K562 (cell line): ENCODE measurements at regions not wholly inside any gene's neighbourhood (a gene's known extent, or its start where the extent isn't known, plus 50 kb on each side); places are given as distances from the start of the nearest gene placed in this dataset.

Experiments
- ATAC-seq: fragments of 200-7000 bp; cut with Tn5 transposase; 3 replicates; pipeline ENCODE4 v1.9.1; 2020; ENCODE audit warnings: moderate library complexity
- BruUV-seq: library from RNA; stranded (reverse); fragments of 400-500 nt; replicated peaks from 2 replicates; lab custom pipeline; 2021; lab: Mats Ljungman, UMichigan
- CTCF ChIA-PET: fragments of 300-600 bp; formaldehyde crosslinking; extraction: SDS; loops from one replicate; lab custom pipeline; 2021; ENCODE audit warnings: low intra/inter-chr PET ratio; lab: Yijun Ruan, JAX
- POLR2A ChIA-PET: fragments of 300-600, 350-650 bp; sonication (Branson Sonifier 250); formaldehyde crosslinking; extraction: SDS; loops from one replicate; lab custom pipeline; 2021; ENCODE audit warnings: antibody characterized with exemption, inconsistent platforms; lab: Yijun Ruan, JAX
- DNase-seq, 4 experiments: peaks; one replicate each; pipeline versions ENCODE4 v3.0.0 to v3.0.0-alpha.2; 2011 to 2018; ENCODE audit warnings: low spot score in 3 of 4, mixed read lengths in 3 of 4; ENCODE audit errors: extremely low read depth in 1 of 4
- FAIRE-seq: peaks from 2 replicates; lab custom pipeline; 2011; peaks lifted over from hg19 to GRCh38; lab: Jason Lieb, UNC
- H2AFZ ChIP-seq: 2 replicates; pipeline ENCODE4 v1.6.0; 2011; ENCODE audit warnings: low read depth, low read length, control low read depth, inconsistent platforms
- H3K27ac ChIP-seq: fragments of 200-600 bp; 3 replicates; pipeline ENCODE4 v1.8.0; 2011; ENCODE audit warnings: low read depth, mild to moderate bottlenecking, control low read depth, inconsistent platforms, low read length, moderate library complexity, mixed read lengths; ENCODE audit errors: extremely low read depth
- H3K27me3 ChIP-seq, 2 experiments: fragments of 300-600 bp in 1 of 2; 2 replicates in 1 of 2; 3 replicates in 1 of 2; pipeline versions ENCODE4 v1.6.0 to v1.8.0; 2011; ENCODE audit warnings: inconsistent platforms in 2 of 2, low read length in 2 of 2, mild to moderate bottlenecking in 1 of 2, mixed read lengths in 1 of 2, moderate library complexity in 1 of 2; ENCODE audit not compliant: control insufficient read depth in 2 of 2, insufficient read depth in 2 of 2
- H3K36me3 ChIP-seq: fragments of 300-600 bp; 3 replicates; pipeline ENCODE4 v1.8.0; 2011; ENCODE audit warnings: mild to moderate bottlenecking, low read length, inconsistent platforms; ENCODE audit not compliant: control insufficient read depth, insufficient read depth
- H3K4me1 ChIP-seq, 2 experiments: fragments of 200-600 bp in 1 of 2; replicated peaks in 1 of 2; 2 replicates in 1 of 2; 3 replicates in 1 of 2; pipeline versions ENCODE4 v1.5.1 to v1.8.0; 2011; ENCODE audit warnings: inconsistent platforms in 2 of 2, low read length in 2 of 2, mild to moderate bottlenecking in 1 of 2, mixed read lengths in 1 of 2, moderate library complexity in 1 of 2; ENCODE audit not compliant: control insufficient read depth in 2 of 2, insufficient read depth in 2 of 2
- H3K4me2 ChIP-seq: 2 replicates; pipeline ENCODE4 v1.6.1; 2011; ENCODE audit warnings: low read length, control low read depth, inconsistent platforms, mixed read lengths; ENCODE audit not compliant: insufficient read depth
- H3K4me3 ChIP-seq: fragments of 200-600 bp; sonication (generic), shearing (Covaris generic); 2 replicates; pipeline ENCODE4 v1.5.1; 2016; ENCODE audit warnings: control low read depth, inconsistent platforms
- H3K79me2 ChIP-seq: fragments of 200-600 bp; 3 replicates; pipeline ENCODE4 v1.8.0; 2011; ENCODE audit warnings: low read length, inconsistent platforms; ENCODE audit not compliant: control insufficient read depth, insufficient read depth
- H3K9ac ChIP-seq, 2 experiments: 2 replicates each; pipeline versions ENCODE4 v1.6.0 to v1.6.1; 2011; ENCODE audit warnings: low read depth in 2 of 2, low read length in 2 of 2, control low read depth in 1 of 2, inconsistent platforms in 1 of 2, mild to moderate bottlenecking in 1 of 2, mixed read lengths in 1 of 2; ENCODE audit not compliant: insufficient read depth in 1 of 2
- H3K9me1 ChIP-seq: one replicate; pipeline ENCODE4 v1.6.0; 2011; ENCODE audit warnings: inconsistent platforms, mild to moderate bottlenecking, low read length, moderate library complexity; ENCODE audit not compliant: control insufficient read depth, insufficient read depth
- H3K9me3 ChIP-seq: replicated peaks from 2 replicates; pipeline ENCODE4 v1.5.1; 2011; ENCODE audit warnings: low read depth, low read length, inconsistent platforms; ENCODE audit not compliant: control insufficient read depth, insufficient read depth
- H4K20me1 ChIP-seq: replicated peaks from 2 replicates; pipeline ENCODE4 v1.6.1; 2011; ENCODE audit warnings: low read length, inconsistent platforms, mixed read lengths; ENCODE audit not compliant: control insufficient read depth, insufficient read depth
- CHD1 ChIP-seq: fragments of 200-600 bp; sonication (generic); IDR thresholded peaks from one replicate; pipeline ENCODE4 v1.6.1; 2012; ENCODE audit warnings: mild to moderate bottlenecking, moderate library complexity, low read length, inconsistent platforms
- DPF2 ChIP-seq: fragments of 450-650 bp; IDR thresholded peaks from 2 replicates; pipeline ENCODE4 v1.6.1; 2016
- HMGN3 ChIP-seq: IDR thresholded peaks from 2 replicates; pipeline ENCODE4 v1.6.1; 2011; ENCODE audit warnings: borderline replicate concordance, low read depth, mild to moderate bottlenecking, mixed read lengths, low read length; ENCODE audit not compliant: insufficient read length; ENCODE audit errors: extremely low read depth
- JUND ChIP-seq, 2 experiments: IDR thresholded peaks; 2 replicates in 1 of 2; 3 replicates in 1 of 2; pipeline ENCODE4 v1.6.1; 2011; ENCODE audit warnings: borderline replicate concordance in 2 of 2, low read depth in 2 of 2, low read length in 2 of 2, improper control_type of control experiment in 1 of 2, missing biosample characterization in 1 of 2, missing genetic modification characterization in 1 of 2, missing genetic modification reagents in 1 of 2
- MAFK ChIP-seq: IDR thresholded peaks from 2 replicates; pipeline ENCODE4 v1.6.1; 2011; ENCODE audit warnings: low read length, improper control_type of control experiment
- MAZ ChIP-seq, 2 experiments: fragments of 450-650 bp in 1 of 2; sonication (generic) in 1 of 2; formaldehyde crosslinking; IDR thresholded peaks in 1 of 2; conservative IDR thresholded peaks in 1 of 2; 2 replicates each; pipeline versions ENCODE4 v1.4.0 to v1.5.0; 2020; ENCODE audit warnings: mild to moderate bottlenecking in 1 of 2, missing genetic modification reagents in 1 of 2
- MTA2 ChIP-seq: fragments of 450-650 bp; IDR thresholded peaks from 2 replicates; pipeline ENCODE4 v1.6.1; 2016; ENCODE audit warnings: low read depth
- NFIX ChIP-seq: fragments of 250-450 bp; sonication (Bioruptor Pico); IDR thresholded peaks from 2 replicates; pipeline ENCODE4 v1.4.0; 2020; ENCODE audit warnings: low read depth, mild to moderate bottlenecking, moderate library complexity
- SMAD3 ChIP-seq: fragments of 450-650 bp; formaldehyde crosslinking; conservative IDR thresholded peaks from 2 replicates; pipeline ENCODE4 v1.4.0; 2020; ENCODE audit warnings: mild to moderate bottlenecking
- ZNF316 ChIP-seq: fragments of 450-650 bp; IDR thresholded peaks from 2 replicates; pipeline ENCODE4 v1.6.1; 2016
- ZSCAN32 ChIP-seq: fragments of 450-650 bp; formaldehyde crosslinking; IDR thresholded peaks from 2 replicates; pipeline ENCODE4 v1.4.0; 2020; ENCODE audit warnings: mild to moderate bottlenecking, moderate library complexity
- WGBS: fragments of 100-300 bp; shearing (Covaris generic); methylation state at CpG from one replicate; pipeline ENCODE4 v1.1.6; 2016; ENCODE audit warnings: low coverage, mixed read lengths; ENCODE audit not compliant: insufficient coverage; ENCODE audit errors: missing lambda C conversion rate; 5-methylcytosine and 5-hydroxymethylcytosine counted together
- in situ Hi-C: fragments of 300-500 bp; cut with MboI; formaldehyde crosslinking; loops from 4 replicates; pipeline ENCODE4 v1.15.0; 2018; ENCODE audit warnings: inconsistent platforms, mixed read lengths
- intact Hi-C: fragments of 100-400 bp; cut with micrococcal nuclease; formaldehyde crosslinking; loops from 2 replicates; pipeline ENCODE4 v1.14.2; 2022
- TF ChIP-seq, protein P1 (sequence below): sonication (generic); formaldehyde crosslinking; IDR thresholded peaks from 2 replicates; pipeline ENCODE4 v1.8.0; 2022; ENCODE audit warnings: missing genetic modification reagents, mild to moderate bottlenecking, borderline replicate concordance
- TF ChIP-seq, protein P2 (sequence below): fragments of 450-650 bp; IDR thresholded peaks from 2 replicates; pipeline ENCODE4 v1.6.1; 2016

DNA sequence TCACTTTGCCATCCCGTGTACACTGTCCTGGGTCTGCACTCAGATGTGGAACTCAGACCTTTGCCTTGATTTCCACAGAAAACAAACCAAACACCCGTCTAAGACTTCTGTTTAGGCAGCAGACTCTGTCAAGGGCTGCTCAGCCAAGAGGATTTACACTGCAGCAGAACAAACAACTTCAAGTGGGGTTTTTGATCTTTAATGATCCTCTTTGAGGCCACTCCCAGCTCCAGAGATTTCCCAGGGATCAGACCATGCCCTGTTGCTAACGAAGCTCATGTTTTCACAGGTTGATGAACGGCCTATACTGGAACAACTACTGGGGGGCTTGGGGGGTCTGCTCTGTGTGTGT lies 52.5 kb upstream of the LGALSL start:
- no peaks in the 10 kb centered on the region for H3K36me3 ChIP-seq
- peaks cover 0 to 28% of the 10 kb centered on the region in 2 experiments; a peak in 2 of 5 replicates for H3K27me3 ChIP-seq
- FAIRE-seq = no peak
- no peak for ATAC-seq
- no peak for DNase-seq
- no peaks in the 10 kb centered on the region for H3K9me3 ChIP-seq
- no TSS peak for BruUV-seq
- H3K27ac ChIP-seq = no peak overlapping the region
- no peaks in the 10 kb centered on the region for H4K20me1 ChIP-seq
- ChIA-PET CTCF (no interaction called here), POLR2A (interaction anchor here (1.4 to 1.8 kb wide), 2 partner anchors 10 to 14 kb away, joined by 4 read pairs; no protein-coding TSS in a partner anchor)
- H3K9ac ChIP-seq = no peak overlapping the region
- 2% methylated on average over 4 of the region's 4 CpGs for WGBS
- peaks cover 0 to 22% of the 10 kb centered on the region in 2 experiments; a peak in 4 of 5 replicates for H3K4me1 ChIP-seq
- H3K4me3 ChIP-seq = no peak overlapping the region
- intact Hi-C loops = no loop called here
- H2AFZ ChIP-seq = no peak overlapping the region
- H3K9me1 ChIP-seq = no peaks in the 10 kb centered on the region
- in situ Hi-C loops = no loop called here
- H3K4me2 ChIP-seq = no peak overlapping the region
- TF ChIP-seq, protein P1, sequence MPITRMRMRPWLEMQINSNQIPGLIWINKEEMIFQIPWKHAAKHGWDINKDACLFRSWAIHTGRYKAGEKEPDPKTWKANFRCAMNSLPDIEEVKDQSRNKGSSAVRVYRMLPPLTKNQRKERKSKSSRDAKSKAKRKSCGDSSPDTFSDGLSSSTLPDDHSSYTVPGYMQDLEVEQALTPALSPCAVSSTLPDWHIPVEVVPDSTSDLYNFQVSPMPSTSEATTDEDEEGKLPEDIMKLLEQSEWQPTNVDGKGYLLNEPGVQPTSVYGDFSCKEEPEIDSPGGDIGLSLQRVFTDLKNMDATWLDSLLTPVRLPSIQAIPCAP (CRISPR knock-in tag) = no peak
- TF ChIP-seq, protein P2, sequence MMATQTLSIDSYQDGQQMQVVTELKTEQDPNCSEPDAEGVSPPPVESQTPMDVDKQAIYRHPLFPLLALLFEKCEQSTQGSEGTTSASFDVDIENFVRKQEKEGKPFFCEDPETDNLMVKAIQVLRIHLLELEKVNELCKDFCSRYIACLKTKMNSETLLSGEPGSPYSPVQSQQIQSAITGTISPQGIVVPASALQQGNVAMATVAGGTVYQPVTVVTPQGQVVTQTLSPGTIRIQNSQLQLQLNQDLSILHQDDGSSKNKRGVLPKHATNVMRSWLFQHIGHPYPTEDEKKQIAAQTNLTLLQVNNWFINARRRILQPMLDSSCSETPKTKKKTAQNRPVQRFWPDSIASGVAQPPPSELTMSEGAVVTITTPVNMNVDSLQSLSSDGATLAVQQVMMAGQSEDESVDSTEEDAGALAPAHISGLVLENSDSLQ = no peak
- TF ChIP-seq MAZ (CRISPR knock-in tag; conservative IDR thresholded peaks at IDR 0.05 in 1 of 2, IDR thresholded peaks at IDR 0.05 in 1 of 2) = no peak
- TF ChIP-seq ZSCAN32 = no peak
- TF ChIP-seq ZNF316 = no peak
- no peak for TF ChIP-seq HMGN3
- no peak for TF ChIP-seq MAFK
- no peak for TF ChIP-seq NFIX (CRISPR knock-in tag)
- no peak for TF ChIP-seq SMAD3 (CRISPR knock-in tag)
- TF ChIP-seq JUND (IDR thresholded peaks at IDR 0.05; ENCODE audit: borderline replicate concordance, low read depth, low read length) = no peak
- TF ChIP-seq JUND (tag; IDR thresholded peaks at IDR 0.05; ENCODE audit: borderline replicate concordance, low read depth, low read length) = no peak
- TF ChIP-seq CHD1 = no peak
- TF ChIP-seq MTA2 = no peak
- no peak for TF ChIP-seq DPF2
- H3K79me2 ChIP-seq = no peaks in the 10 kb centered on the region
